ENCODE measurements at regions not wholly inside any gene's neighbourhood (a gene's known extent, or its start where the extent isn't known, plus 50 kb on each side); places are given as distances from the start of the nearest gene placed in this dataset.

- TF ChIP-seq POLR2AphosphoS5 (IDR thresholded peaks at IDR 0.05; ENCODE audit: insufficient read depth in 1 of 2, low read depth in 1 of 2) (no peak), CTCF (IDR thresholded peaks at IDR 0.05) (no peak), POLR2A (IDR thresholded peaks at IDR 0.05) (no peak)
Observed at GRCh38 chr6:144630857-144631256, 345.7 kb downstream of the UTRN start.

All from vagina (tissue), 2 donors.